ENCODE measurements at regions not wholly inside any gene's neighbourhood (a gene's known extent, or its start where the extent isn't known, plus 50 kb on each side); places are given as distances from the start of the nearest gene placed in this dataset.

- no peak for DNase-seq
Observed at GRCh38 chr3:41118461-41119390, 80.6 kb upstream of the CTNNB1 start.

GRCh38 chr3:41120460-41120859, 78.8 kb upstream of the CTNNB1 start:
- no peak for DNase-seq

DNA sequence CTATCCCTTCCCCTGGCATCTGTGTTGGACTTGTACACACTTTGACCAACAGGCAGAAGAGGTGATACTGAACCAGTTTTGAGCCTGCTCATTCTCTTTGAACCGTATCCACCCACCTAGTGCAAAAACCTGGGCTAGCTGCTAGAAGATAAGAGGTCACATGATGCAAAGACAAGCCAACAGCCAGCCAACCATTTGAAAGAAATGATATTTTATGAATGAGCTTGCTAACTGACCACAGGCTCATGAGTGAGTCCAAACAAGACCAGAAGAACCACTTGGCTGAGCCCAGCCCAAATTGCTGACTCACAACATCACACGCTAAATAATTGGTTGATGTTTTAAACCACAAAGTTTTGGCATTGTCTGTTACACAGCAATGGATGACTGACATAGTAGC, 74.0 kb upstream of the CTNNB1 start:
- DNase-seq, result no peak

DNA sequence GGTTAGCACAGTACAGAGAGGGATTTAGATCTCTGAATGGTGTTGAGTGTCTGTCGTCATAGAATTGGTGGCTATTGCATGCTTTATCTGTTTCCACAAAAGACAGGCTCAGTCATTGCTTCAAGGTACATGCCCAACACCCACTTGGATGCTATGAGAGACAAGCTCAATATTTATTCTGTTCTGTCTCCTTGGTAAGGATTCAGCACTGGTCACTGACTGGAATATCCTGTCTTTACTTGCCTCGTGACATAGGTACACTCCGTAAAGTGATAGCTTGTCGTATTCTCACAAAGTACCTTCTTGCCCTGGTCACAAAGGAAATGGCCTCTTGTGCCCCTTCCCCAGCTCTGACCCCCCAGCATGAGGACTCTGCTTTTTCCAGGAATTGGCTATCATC, 72.8 kb upstream of the CTNNB1 start:
- DNase-seq, result no peak

GRCh38 chr3:41126961-41127360, 72.3 kb upstream of the CTNNB1 start:
- DNase-seq, result no peak

GRCh38 chr3:41127414-41127813, 71.9 kb upstream of the CTNNB1 start:
- no peak for DNase-seq

DNA sequence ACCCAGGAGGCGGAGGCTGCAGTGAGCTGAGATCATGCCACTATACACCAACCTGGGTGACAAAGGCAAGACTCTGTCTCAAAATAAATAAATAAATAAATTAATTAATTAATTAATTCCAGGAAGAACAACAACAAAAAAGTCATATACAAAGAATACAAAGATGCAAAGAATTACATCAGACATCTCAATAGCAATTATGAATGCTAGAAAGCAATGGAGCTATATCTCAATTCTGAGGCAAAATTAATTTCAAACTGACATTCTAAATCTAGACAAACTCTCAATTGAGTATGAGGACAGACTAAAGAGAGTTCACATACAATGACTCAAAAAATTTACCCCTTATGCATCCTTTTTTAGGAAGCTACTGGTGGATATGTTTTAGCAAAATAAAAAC, 69.6 kb upstream of the CTNNB1 start:
- no peak for DNase-seq

DNA sequence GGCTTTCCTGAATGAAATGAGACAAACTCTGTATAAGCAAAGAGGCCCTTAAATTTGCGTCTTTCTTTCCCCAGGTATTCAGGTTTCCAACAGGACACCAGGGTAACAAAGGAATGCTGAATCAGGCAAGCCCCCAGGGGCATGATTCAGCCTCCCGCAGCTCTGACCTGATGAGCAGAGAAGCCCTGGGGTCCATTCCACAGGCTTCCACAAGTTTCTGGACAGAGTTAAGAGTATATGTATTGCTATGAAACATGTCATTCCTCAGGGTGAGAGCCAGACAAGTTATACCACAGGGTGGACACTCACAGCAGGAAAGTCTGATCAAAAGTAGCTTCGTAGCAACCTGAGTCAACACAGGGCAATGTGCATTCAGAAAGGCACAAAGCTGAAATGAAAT, 68.1 kb upstream of the CTNNB1 start:
- no peak for DNase-seq

DNA sequence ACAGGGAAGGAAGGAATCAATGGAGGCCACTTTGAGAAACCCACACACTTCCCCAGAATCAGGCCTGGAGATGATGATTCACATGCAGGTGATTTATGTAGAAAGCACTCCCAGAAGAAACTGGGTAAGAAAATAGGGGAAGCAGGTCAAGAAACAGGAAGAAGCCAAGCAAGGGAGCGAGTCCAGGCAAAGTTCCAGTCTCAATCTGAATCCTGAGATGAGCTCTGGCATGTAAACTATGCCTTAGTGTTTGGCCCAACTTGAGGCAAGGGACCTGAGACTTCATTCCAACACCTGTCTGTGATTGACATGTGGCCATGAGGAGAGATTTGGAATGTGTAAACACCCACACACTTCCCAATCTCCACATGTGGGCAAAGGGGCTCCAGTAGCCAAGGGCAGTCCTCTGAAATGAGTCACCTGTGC, 61.6 kb upstream of the CTNNB1 start:
- no peak for DNase-seq

GRCh38 chr3:41138146-41138545, 61.2 kb upstream of the CTNNB1 start:
- no peak for DNase-seq

DNA sequence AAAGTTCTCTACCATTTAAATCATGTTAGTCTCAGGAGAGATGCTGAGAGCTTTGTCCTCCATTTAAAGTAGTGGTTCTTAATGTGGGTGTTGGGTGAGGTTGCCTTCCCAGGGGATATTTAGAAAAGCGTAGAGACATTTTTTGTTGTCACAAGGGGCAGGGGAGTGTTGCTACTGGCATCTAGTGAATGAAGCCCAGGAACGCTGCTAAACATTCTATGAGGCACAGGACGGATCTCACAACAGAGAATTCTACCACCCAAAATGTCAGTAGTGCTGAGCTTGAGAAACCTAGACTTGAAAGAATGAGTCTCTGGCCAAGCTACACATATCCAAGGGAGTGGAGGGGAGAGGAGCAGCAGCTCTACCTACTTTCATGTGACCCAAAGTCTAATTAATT, 60.7 kb upstream of the CTNNB1 start:
- DNase-seq, result no peak

- DNase-seq, result no peak
Observed at GRCh38 chr3:41140242-41140641, 59.1 kb upstream of the CTNNB1 start.

- DNase-seq, result no peak
Observed at GRCh38 chr3:41141433-41142167, 57.7 kb upstream of the CTNNB1 start.

DNA sequence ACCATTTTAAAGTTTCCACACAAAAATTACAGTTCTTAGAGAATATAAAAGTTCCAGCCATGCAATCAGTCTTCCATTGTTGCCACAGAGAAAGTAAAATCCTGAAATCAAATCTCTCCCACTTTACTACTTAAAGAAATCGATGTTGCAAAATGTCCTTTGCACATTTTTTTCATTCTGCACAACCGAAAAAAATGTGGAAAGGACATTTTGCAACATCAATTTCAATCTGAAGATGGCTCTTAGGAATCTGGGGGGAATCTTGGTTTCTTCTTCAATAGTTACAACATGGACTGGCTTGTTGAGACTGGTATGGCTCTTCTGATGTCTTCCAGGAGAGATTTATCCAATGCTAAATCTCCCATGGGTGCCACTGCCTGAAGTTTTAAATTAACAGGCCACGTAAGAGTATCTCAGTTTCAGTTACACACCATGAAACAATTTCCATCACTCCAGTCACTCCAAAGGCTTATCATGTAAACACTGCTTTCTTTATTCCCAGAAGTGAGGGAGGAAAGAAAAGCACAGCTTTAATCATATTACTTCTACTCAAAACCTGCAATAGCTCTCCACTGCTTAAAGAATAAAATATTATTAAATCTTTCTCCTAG, 55.8 kb upstream of the CTNNB1 start:
- no peak for DNase-seq

GRCh38 chr3:41144631-41145030, 54.7 kb upstream of the CTNNB1 start:
- DNase-seq, result no peak

- no peak for DNase-seq
Observed at GRCh38 chr3:41148478-41148877, 50.8 kb upstream of the CTNNB1 start.

- DNase-seq, result no peak
Observed at GRCh38 chr3:41148901-41149300, 50.4 kb upstream of the CTNNB1 start.

Data from NCI-H748 treated with DMSO at 0.1 percent for 48 hours (cell line).